SHP77 (cell line): ENCODE measurements at regions not wholly inside any gene's neighbourhood (a gene's known extent, or its start where the extent isn't known, plus 50 kb on each side); places are given as distances from the start of the nearest gene placed in this dataset.

Experiments
- DNase-seq, 2 experiments: peaks; one replicate each; lab custom pipeline; 2025; lab: John Stamatoyannopoulos, UW

DNA sequence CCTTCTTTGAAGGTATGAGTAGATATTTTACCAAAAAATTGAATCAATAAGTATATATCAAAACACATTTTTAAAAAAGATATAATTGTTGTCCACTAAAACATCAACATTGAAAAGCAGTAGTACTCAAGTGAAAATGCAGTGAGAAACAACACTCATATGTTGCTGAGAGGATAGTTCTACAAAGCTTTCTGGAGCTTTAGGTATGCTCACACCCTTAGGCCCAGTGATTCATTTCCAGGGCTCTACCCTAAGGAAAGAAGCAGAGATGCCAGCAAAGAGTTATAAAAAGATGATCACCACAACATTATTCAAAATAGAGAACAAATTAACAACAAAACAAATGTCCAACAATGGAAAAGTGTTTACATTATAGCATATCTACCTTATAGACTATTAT, 197.3 kb upstream of the CCDC150 start:
- no peak for DNase-seq

DNA sequence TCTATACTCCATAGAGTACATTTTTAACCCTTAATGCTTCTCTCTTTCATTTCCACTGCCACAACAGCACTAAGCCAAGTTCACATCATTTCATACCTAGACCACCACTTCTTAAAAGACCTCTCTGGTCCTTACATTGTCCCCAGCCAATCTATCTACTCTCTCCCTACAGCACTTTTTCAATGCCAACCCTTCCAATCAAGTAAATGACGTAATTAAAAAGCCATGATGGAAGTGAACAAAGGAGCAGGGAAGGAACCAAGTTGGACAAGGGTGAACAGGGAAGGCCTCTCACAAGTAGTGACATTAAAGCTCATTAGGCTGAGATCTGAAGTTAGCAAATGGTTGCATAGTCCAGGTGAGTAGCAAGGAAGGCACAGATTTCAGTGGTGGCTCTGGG, 195.1 kb upstream of the CCDC150 start:
- DNase-seq, result no peak

DNA sequence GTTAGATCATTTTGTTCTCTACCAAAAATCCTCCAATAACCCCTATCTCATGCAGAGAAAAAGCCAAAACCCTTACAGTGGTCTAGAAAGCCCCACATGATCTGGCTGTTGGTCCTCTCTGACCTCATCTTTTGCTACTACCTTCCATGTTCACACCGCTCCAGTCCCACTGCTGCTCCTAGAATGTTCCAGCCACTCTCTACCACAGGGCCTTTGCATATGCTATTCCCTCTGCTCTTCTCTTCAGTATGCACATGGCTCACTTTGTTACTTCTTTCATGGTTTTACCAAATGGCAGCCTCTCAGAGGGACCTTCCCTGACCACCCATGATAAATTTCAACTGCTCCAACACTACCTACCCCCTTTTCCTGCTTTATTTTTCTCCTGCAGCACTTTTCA, 193.5 kb upstream of the CCDC150 start:
- no peak for DNase-seq

DNA sequence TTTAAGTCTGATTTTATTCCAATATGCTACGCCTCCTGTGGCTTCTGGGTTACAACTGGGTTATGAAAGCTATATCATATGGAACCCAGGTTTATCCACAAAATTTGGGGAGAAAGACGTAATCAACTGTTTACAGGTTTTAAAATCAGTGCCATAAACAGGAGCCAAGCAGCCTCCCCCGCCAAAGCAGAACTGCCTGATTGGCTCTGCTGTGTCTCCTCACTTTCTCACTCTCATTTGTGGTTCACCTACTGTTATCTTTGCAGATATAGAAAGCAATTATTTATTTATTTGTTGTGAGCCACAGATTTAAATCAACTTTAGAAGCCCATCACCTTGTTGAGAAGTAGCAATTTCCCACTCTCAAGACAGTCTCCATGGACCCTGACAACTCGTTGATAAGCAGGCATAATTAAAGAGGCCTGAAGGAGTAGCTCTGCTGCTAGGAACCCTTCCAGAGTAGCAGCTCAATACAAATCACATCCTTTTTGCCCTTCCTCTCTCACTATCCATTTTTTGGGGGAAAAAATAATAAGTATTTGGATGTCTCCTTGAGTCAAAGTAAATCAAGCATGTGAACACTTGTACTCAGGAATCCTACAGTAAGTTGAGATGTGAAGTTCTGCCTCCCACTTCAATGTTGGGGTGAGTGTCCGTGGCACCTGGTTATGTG, 191.0 kb upstream of the CCDC150 start:
- DNase-seq, result no peak

DNA sequence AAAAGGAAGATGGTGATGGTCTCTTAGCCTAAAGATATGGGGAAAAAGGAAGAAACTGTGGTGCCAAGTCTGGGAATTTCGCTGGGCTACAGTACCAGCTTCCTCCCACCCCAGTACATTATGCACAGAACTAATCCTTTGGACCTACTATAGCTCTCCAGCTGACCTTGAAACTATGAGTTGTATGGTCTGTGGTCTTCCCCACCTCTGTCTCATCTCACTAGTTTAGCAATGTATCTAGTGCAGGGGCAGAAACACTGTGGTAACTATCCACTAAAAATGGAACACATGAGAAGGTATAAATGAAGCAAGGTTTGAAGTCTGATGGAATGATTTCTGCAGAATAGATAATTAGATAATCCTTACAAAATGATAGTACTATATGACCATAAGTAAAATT, 190.4 kb upstream of the CCDC150 start:
- DNase-seq, result no peak

DNA sequence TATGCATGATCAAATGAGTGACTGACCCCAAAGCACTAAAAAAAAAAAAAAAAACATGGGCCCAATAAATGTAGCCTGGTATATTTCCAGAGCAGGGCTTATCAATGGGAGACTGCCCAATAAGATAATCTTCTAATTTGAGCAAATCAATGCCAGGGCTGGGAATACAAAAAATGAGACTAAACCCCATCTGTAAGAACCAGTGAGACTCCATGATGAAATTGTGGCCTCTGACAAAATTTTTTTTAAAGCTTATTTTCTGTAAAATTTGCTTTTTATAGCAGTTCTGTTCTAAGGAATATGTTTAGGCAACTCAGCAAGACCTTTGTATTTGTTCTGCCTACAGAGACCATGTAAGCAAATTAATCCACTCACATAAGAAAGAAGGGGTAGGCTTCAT, 186.8 kb upstream of the CCDC150 start:
- DNase-seq, result no peak

DNA sequence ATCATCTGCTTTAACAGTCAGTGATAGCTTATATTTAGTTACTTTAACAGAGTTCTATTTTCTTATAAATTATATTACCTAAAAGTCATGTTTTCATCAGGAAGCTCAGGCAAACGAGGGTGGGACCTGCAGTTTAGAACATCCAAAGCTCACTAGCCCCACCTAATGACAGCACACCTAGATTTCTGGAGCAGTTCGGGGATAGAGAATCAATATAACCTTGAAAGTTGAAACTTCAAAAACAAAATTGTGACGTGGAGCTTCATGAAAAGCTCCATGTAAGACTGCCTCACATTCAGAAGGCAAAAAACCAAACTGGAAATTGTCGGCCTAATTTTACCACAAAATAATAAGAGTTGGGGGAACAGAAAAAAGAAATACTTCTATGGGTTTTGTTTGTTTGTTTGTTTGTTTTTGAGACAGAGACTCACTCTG, 185.9 kb upstream of the CCDC150 start:
- peak; percentile 31 to 40 for DNase-seq

DNA sequence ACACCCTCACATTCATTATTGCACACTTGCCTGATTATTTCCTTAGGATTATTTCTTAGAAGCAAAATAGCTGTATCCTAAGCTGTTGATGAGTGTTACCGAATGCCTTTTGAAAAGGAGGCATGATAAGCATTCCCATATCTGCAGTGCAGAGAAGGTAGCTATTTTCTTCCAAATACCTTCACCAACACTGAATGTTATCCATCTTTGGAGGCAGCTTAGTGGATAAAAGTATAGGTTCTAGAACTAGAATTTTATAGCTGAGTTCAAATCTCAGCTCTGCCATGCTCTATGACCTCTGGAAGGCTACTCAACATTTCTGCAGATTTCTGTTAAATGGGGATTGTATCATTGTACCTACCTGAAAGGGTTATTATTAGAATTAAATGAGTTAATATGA, 185.0 kb upstream of the CCDC150 start:
- no peak for DNase-seq

DNA sequence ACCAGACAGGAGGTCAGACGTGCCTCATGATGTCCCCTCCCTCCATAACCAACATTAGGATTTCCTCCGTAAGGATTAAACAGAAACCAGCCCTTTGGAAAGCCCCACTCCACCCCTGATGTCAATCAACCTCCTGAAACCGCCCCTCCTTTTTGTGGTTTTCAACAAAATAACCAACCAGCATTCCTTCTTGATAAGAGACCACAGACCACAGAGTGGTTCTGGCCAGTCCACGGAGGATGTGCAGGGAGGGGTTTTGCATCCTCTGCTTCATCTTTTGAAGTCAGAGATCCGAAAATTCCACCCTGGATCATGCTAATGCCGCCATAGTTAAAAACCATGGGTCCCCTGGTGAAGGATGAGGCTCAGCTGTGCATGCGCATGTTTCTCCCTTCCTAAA, 180.0 kb upstream of the CCDC150 start:
- DNase-seq, result no peak

DNA sequence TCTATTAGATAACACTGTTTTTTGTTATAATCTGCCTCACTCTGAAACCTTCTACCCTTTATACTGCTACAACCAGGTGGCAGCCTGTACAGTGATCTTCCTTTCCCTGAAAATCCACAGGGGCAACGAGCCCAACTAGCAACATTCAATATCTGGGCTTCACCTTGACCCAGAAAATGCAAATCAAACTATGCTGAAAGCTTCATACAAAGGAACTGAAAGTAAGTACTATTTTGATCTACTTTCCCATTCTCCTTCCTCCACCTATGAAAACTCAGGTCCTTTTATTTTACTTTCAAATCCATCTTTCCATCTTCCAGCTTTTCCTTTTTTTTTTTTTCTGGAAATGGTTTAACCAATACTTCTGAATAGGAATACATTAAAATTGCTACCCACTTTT, 175.8 kb upstream of the CCDC150 start:
- DNase-seq, result no peak

DNA sequence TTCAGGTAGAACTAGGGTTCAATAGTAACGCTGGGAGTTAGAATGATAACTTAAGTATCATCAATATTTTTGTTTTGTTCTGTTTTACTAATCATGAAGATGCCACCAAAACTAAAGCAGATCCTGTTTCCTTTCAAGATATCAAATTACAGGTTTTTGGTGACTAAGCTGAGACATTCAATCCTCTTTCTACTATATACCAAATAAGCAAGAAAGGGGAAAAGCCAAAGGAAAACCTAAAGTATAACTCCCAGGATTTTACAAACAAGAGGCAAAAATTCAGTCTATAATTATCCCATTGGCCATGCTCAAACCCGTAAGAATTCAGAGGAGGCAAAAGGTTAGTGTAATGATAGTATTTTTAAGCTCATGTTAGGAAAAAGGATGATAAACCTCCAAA, 175.2 kb upstream of the CCDC150 start:
- no peak for DNase-seq

DNA sequence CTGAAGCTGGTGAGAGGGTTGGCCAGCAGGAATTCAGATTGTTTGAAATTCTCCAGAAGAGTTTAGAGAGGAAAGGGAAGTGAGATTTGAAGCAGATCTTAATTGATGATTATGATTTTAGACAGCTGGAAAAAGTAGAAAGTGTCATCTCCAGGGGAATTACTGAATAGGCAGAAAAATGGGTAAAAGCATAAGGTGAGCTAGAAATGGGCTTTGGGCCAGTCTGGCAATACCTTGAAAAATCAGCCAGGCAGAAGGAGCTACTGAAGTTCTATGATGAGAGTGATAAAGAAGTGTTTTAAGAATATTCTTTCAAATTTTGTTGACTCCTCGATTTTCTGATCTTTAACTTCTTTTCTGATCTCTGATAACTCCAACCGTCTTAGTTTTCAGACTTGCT, 172.9 kb upstream of the CCDC150 start:
- DNase-seq, result no peak

DNA sequence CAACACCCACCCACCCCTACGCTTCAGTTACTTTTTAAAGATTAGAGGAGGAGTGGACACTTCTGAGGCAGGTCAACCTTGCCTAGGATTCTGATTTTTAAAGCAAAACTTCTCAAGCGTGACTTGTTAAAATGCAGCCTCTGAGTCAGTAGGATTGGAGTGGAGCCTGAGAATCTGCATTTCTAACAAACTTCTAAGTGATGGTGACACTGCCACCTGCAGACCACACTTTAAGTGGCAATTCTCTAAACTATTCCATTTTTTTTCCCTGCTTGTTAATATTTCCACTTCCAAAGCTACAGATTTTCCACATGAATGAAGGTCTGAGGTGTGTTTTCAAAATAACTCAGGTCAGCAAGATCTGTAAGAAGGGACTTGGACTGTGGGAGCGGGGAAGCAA, 171.1 kb upstream of the CCDC150 start:
- DNase-seq, result no peak

DNA sequence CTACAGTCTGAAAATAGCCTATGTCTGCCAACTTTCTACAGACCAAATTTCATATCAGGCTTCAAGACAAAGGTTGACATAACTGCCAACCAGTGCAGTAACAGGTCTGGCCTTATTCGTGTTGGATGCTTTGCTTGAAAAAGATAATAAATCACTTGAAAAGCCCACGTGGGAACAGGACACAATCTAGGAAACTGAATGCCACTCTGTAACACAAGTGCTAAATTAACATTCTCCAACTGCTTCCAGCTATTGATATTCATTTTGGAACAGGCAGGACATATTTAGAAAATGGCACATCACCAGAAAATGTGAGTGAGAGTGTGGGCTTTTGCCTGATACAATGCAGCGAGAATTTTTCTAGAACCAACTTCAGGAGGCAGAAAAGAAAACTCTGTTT, 165.9 kb upstream of the CCDC150 start:
- DNase-seq, result no peak

DNA sequence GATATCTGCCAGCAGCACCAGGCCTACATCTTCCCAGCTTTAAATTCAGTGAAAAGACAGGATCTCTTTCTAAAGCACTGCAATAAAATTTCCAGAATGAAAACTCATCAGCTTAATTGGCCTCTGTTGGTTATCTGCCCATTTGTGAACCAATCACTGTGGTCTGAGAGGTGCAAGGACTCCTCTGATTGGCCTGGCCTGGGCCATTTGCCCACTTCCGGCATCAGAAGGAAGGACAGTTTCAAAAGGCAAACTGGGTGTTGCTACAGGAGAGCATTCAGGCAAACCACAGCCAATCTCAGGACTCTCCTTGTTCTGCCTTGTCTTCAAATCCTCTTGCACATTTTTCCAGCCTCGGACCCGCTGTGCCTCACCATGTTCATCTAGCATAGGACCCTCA, 163.9 kb upstream of the CCDC150 start:
- no peak for DNase-seq

DNA sequence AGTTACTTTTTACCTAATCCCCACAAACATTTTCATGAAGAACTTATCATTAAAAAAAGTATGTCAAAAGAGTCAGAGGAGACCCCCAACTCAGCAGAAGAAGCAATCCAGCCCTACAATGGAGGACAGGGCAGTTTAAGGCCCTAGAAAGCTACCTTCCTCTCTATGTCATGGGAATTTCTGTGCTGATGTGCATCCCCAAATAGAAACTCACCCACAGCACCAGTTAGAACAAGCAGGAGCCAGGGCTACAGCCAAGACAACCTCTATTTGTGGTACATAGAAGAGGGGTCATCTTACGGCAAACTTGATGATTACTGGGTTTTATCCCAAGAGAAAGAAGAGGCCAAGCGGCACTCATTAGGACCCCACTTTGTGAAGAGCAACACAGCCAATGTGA, 160.9 kb upstream of the CCDC150 start:
- no peak for DNase-seq

DNA sequence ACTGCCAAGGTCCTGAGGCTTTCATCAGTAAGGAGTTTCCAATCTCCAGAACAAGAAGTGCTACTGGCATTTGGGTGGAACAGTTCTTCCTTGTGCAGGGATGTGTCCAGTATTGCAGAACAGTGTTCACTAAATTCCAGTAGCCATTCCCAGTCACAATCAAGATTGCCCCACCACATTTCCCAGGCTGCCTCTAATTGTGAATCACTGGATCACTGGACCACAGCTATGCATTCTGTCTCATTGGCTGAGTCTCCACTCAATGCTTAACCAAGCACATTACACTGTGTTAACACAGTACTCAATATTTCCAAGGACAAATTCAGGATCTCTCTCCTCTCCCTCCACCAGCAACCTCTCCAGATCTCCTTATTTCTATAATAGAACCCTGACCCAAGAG, 160.2 kb upstream of the CCDC150 start:
- DNase-seq, result no peak

DNA sequence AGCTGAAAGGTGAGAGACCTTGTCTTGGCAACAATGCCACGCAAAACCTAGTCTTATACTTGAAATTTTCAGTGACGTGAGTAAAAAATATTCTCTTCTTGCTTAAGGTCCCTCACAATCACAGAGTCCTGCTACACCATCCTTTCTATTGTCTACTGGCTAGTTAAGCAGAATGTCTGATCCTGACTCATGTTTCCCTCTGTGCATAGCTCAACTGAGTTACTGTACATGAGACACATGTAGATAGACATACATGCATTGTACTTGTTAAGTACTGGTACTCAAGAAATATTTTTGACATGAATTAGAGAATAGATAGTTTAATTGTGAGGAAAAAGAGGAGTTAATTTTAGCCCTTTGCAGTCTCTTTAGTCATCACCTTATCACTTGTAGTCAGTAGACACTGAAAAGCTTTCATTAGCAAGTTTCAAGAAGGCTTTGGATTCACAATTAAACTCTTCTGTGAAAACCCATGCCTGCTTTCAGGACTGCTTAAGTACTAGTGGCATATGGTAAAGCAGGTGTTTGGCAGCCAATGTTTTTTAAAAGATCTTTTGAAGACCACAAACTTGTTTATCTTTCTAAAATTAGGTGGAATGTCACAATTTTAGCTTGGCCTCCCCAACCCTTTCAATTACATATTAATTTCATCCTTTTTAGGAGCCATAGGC, 158.7 kb upstream of the CCDC150 start:
- DNase-seq, result no peak

DNA sequence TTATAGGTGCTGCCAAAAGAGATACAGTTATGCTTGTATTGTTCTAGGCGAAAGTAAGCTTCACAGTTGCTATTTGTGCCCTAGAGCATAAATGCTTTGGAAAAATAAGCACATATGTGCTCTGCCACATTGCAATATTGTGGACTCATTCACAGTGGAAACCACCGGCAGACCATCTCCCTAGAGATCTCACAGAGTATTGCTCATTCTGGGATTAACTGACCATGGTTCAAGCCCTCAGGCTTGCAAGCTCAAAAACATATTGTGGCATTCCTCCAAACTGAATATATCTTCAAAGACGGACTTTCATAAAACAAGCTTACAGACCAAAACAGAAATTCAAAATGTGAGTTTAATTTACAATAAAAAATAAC, 158.2 kb upstream of the CCDC150 start:
- DNase-seq, result no peak

DNA sequence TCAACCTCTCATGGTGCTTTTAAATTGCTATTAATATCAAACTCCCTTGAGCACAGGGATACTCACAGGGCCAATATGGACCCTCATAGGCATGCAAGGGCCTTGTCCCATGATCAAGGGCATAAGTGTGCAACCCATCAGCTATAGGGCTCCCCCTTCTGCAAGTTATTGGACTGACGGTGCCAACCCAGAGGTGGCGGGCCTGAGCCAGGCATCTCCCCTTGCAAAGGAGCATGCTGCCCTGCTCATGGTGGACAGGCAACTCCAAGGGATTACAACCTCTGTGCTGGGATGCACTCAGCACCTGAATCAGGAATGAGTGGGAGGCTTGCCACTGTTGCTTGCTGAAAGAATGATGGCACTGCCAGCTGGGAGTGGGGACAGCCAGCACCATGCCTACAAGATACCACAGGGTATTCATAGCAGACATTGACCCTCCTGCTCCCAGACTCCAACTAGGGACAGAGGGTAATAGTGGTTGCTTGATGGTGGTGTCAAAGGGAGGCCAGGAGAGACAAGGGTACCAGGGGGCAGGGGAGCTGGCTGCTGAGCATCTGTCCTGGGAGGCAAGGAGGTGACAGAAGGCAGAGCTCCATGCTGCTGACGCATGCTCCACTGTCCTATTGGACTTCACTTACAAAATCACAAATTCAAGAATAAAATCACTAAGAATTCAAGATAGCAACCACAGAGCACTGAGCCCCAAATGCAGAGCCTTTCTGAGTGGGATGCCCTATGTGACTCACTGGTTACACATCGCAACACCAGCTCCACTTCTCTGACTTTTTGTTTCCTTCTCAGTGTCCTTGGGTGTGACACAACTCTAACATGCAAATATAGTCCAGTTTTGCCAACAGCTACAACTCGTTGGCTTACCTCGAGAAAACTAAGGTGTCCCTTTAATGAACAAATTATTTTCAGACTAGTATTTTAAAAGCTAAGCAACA, 157.1 kb upstream of the CCDC150 start:
- no peak for DNase-seq

DNA sequence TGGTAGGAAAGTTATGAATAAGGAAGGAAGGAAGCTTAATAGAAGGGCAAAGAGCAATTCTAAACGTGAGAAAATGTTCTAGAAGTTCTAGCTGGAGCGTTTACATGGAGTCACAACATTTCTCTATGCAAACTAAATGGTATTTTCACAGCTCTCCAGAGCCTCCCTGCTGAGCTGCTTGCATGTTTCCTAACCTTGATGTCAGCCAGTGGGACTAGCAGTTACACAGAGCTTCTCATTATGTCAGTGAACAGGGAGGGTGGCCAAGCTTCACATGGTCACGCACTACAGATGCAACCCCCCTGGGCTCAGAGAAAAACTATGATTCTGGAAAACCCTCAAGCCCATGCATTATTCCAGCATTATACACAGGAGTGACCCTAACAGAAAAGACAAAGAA, 153.4 kb upstream of the CCDC150 start:
- no peak for DNase-seq

DNA sequence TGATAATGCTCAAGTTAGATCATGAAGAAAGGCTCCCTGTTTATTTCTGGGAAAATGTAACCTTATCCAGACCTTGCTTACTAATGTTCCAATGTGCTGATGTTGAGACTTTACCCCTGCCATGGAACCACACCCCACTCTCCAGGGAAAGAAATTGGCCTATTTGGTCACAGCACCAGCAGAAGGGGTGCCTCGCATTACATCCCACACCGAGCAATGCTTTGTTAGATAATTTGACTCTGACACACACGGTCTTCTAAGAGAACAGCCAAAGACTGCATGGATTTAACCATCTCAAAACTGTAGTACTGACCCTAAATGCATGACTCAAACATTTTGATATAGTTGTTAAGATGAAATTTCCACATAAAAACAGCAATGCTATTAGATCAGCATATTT, 152.1 kb upstream of the CCDC150 start:
- no peak for DNase-seq

DNA sequence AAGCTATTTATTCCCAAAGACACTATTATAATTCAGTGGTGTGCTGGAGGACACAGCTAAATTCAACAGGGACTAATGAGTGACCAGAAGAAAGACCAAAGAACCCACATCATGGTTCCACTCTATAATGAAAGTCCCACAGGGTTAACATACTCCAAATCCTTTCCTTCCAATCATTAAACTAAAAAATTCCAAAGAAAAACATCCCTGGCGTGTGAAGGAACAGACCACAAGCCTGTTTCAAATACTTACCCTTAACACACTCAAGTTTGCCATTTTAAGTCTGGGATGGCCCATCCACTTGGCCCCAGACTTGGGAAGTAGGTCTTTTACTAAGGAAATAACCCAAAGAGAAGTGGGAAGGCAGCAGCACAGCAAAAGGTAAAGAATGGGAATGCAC, 150.1 kb upstream of the CCDC150 start:
- no peak for DNase-seq
